Body of pancreas (tissue), 4 donors: ENCODE measurements at regions not wholly inside any gene's neighbourhood (a gene's known extent, or its start where the extent isn't known, plus 50 kb on each side); places are given as distances from the start of the nearest gene placed in this dataset.

Experiments
- CTCF ChIP-seq, 7 experiments: fragments of 450-650 bp in 4 of 7; fragments of 200-600 bp in 3 of 7; sonication (generic) in 3 of 7; IDR thresholded peaks; one replicate each; pipeline ENCODE4 v1.5.1; 2016 to 2019; ENCODE audit warnings: antibody characterized with exemption in 7 of 7
- POLR2A ChIP-seq, 3 donors: fragments of 450-650 bp; IDR thresholded peaks; one replicate each; pipeline ENCODE4 v1.6.1; 2016; ENCODE audit warnings: antibody characterized with exemption in 3 of 3, mild to moderate bottlenecking in 2 of 3

- no peak for TF ChIP-seq POLR2A (IDR thresholded peaks at IDR 0.05)
- no peak for TF ChIP-seq CTCF (IDR thresholded peaks at IDR 0.05)
Observed at GRCh38 chr2:195461010-195461409, 196.0 kb upstream of the SLC39A10 start.
